ENCODE measurements at regions not wholly inside any gene's neighbourhood (a gene's known extent, or its start where the extent isn't known, plus 50 kb on each side); places are given as distances from the start of the nearest gene placed in this dataset.

DNA sequence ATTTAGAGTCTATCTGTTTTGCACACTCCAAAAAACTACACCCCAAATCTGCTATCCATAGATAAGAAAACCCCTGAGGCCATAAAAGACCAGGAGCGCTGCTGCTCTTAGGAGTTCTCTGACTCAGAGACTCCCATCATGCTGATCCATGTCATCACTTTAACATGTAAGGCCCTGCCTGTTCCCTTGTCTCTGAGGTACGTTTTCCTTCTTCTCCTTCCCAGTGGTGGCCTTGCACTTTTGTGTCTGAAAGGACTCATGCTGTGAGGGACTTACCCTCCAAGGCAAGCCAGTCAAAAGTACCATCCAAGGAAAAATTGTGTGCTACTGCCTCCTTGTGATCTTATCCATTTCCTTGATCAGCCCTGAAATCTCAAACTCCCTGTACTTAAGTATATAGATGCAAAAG lies 427.4 kb upstream of the NCAM2 start:
- no peaks in the 10 kb centered on the region for H3K27me3 ChIP-seq
- ATAC-seq: no peak
- H3K36me3 ChIP-seq: no peaks in the 10 kb centered on the region
- TF ChIP-seq, protein P1, sequence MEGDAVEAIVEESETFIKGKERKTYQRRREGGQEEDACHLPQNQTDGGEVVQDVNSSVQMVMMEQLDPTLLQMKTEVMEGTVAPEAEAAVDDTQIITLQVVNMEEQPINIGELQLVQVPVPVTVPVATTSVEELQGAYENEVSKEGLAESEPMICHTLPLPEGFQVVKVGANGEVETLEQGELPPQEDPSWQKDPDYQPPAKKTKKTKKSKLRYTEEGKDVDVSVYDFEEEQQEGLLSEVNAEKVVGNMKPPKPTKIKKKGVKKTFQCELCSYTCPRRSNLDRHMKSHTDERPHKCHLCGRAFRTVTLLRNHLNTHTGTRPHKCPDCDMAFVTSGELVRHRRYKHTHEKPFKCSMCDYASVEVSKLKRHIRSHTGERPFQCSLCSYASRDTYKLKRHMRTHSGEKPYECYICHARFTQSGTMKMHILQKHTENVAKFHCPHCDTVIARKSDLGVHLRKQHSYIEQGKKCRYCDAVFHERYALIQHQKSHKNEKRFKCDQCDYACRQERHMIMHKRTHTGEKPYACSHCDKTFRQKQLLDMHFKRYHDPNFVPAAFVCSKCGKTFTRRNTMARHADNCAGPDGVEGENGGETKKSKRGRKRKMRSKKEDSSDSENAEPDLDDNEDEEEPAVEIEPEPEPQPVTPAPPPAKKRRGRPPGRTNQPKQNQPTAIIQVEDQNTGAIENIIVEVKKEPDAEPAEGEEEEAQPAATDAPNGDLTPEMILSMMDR (IDR thresholded peaks at IDR 0.05): no peak
- H3K4me3 ChIP-seq: no peak overlapping the region
- H3K9me3 ChIP-seq: peaks cover 0 to 4% (median 0%) of the 10 kb centered on the region in 11 donors
- no peak overlapping the region for H3K27ac ChIP-seq
- no peaks in the 10 kb centered on the region for H3K4me1 ChIP-seq
- no peak for DNase-seq
- intact Hi-C loops (cut with DNase I): no loop called here
- WGBS, 2 donors: 29 to 37% methylated on average over 2 of the region's 2 CpGs

DNA sequence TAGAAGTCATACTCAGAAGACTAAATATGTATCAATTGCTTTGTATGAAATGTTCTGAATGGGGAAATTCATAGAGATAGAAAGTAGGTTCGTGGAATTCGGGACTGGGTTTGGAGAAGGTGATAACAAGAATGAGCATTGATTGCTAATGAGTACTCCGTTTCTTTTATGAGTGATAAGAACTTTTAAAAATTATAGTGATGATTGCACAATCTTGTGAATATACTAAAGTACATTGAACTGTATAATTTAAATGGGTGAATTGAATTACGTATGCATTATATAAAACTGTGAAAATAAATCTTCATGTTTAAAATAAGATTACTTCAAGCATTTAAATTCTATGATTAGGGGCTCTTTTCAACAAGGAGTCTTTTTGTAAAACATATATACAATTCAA lies 425.6 kb upstream of the NCAM2 start:
- H3K4me1 ChIP-seq: no peaks in the 10 kb centered on the region
- ATAC-seq: no peak
- intact Hi-C loops (cut with DNase I): no loop called here
- peaks cover 0 to 4% (median 0%) of the 10 kb centered on the region in 11 donors for H3K9me3 ChIP-seq
- no peak for DNase-seq
- H3K27ac ChIP-seq: no peak overlapping the region
- TF ChIP-seq, protein P1 (IDR thresholded peaks at IDR 0.05): no peak
- WGBS, 2 donors: 78 to 82% methylated on average over 4 of the region's 4 CpGs
- H3K27me3 ChIP-seq: no peaks in the 10 kb centered on the region
- H3K36me3 ChIP-seq: no peaks in the 10 kb centered on the region
- H3K4me3 ChIP-seq: no peak overlapping the region

DNA sequence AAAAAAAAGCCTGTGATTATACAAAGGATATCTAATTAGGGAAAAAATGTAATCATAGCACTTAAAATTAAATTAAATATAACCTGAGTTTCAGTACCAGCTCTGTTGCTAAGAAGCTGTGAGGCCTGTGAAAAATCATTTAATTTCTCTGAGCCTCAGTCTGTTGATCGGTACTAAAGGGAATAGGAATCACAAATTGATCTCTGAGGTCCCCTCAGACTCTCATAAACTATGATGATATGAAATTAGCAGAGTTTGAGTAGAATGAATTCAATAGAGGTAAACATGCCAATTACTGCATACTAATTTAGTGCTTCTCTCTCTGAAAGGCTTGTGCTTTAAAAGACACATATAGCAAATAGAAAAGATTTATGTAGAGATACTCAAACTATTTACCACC lies 416.8 kb upstream of the NCAM2 start:
- H3K27ac ChIP-seq: no peak overlapping the region
- intact Hi-C loops (cut with DNase I): no loop called here
- ATAC-seq (no peak), DNase-seq (no peak)
- H3K27me3 ChIP-seq: no peaks in the 10 kb centered on the region
- WGBS, 2 donors: 77 to 81% methylated on average over 1 of the region's 1 CpG
- H3K36me3 ChIP-seq: no peaks in the 10 kb centered on the region
- no peaks in the 10 kb centered on the region for H3K4me1 ChIP-seq
- H3K9me3 ChIP-seq: peaks cover 0 to 11% (median 0%) of the 10 kb centered on the region in 11 donors
- TF ChIP-seq, protein P1 (IDR thresholded peaks at IDR 0.05): no peak
- H3K4me3 ChIP-seq: no peak overlapping the region

DNA sequence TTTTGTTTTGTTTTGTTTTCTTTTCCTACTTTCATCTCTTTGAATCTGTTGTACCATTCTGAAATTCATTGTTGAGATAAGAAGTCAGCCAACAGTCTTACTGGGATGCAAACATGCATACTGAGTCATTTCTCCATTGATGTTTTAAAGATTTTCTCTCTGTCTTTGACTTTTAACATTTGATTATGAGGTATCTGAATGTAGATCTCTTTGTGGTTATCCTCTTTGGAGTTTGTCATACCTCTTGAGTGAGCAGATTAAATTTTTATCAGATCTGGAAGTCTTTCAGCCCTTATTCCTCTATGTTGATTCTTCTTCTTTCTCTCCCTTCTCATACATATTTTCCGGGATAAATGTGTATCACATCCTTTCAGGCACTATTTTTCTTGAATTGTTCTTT lies 406.9 kb upstream of the NCAM2 start:
- no peak overlapping the region for H3K27ac ChIP-seq
- peaks cover 0 to 28% (median 0%) of the 10 kb centered on the region in 11 donors for H3K9me3 ChIP-seq
- TF ChIP-seq, protein P1 (IDR thresholded peaks at IDR 0.05): no peak
- DNase-seq (no peak), ATAC-seq (no peak)
- H3K36me3 ChIP-seq: no peaks in the 10 kb centered on the region
- intact Hi-C loops (cut with DNase I): loop anchor here in 1 of 10 donors (10.0 kb wide), 1 partner anchor 64 kb away; no protein-coding TSS in a partner anchor
- H3K4me3 ChIP-seq: no peak overlapping the region
- 67 to 79% methylated on average over 1 of the region's 1 CpG for WGBS, 2 donors
- no peaks in the 10 kb centered on the region for H3K4me1 ChIP-seq
- no peaks in the 10 kb centered on the region for H3K27me3 ChIP-seq
